Colonic mucosa (tissue), 4 donors: ENCODE measurements at regions not wholly inside any gene's neighbourhood (a gene's known extent, or its start where the extent isn't known, plus 50 kb on each side); places are given as distances from the start of the nearest gene placed in this dataset.

Source experiments
- DNase-seq: peaks from one replicate; pipeline ENCODE4 v3.0.0-alpha.2; 2020
- H3K27ac ChIP-seq: fragments of 200-600 bp; one replicate; pipeline ENCODE4 v1.8.0; 2021
- H3K27me3 ChIP-seq: fragments of 200-600 bp; one replicate; pipeline ENCODE4 v1.8.0; 2021
- H3K36me3 ChIP-seq: fragments of 200-600 bp; one replicate; pipeline ENCODE4 v1.8.0; 2021
- H3K4me1 ChIP-seq: fragments of 200-600 bp; one replicate; pipeline ENCODE4 v1.8.0; 2021; ENCODE audit warnings: mild to moderate bottlenecking
- H3K4me3 ChIP-seq: fragments of 200-600 bp; one replicate; pipeline ENCODE4 v1.8.0; 2021
- H3K9ac ChIP-seq, 2 donors: one replicate each; pipeline ENCODE4 v1.7.0; 2013; ENCODE audit warnings: control low read depth in 2 of 2, low read depth in 2 of 2, low read length in 2 of 2
- H3K9me3 ChIP-seq: fragments of 200-600 bp; one replicate; pipeline ENCODE4 v1.8.0; 2021
- CTCF ChIP-seq: fragments of 200-600 bp; IDR thresholded peaks from one replicate; pipeline ENCODE4 v1.8.0; 2022; ENCODE audit warnings: antibody characterized with exemption, mild to moderate bottlenecking
- intact Hi-C: fragments of 100-400 bp; cut with DNase I; formaldehyde crosslinking; loops from one replicate; pipeline ENCODE4 v1.14.1; 2022
- donor health status: healthy.
- donor health status: DM: no; HTN: no; CAD: no.
- donor health status: DM: no; HTN: no; CAD: no.

- Histone ChIP-seq H3K36me3 (no peaks in the 10 kb centered on the region), H3K9ac (no peak overlapping the region), H3K9me3 (no peaks in the 10 kb centered on the region), H3K4me3 (no peak overlapping the region), H3K27me3 (peaks cover 3% of the 10 kb centered on the region), H3K4me1 (no peaks in the 10 kb centered on the region), H3K27ac (no peak overlapping the region)
- intact Hi-C loops = no loop called here
- TF ChIP-seq CTCF = no peak
- no peak for DNase-seq
Measured at GRCh38 chr5:3122985-3123762, 371.7 kb upstream of the IRX2 start.

GRCh38 chr5:3122216-3122615 lies 370.7 kb upstream of the IRX2 start:
- intact Hi-C loops = no loop called here
- H3K27ac ChIP-seq = no peak overlapping the region

GRCh38 chr5:3121813-3122212 lies 370.3 kb upstream of the IRX2 start:
- no peak for DNase-seq
- intact Hi-C loops = no loop called here
- no peak overlapping the region for H3K4me3 ChIP-seq
- no peaks in the 10 kb centered on the region for H3K4me1 ChIP-seq
- TF ChIP-seq CTCF = no peak
- H3K36me3 ChIP-seq = no peaks in the 10 kb centered on the region
- H3K9ac ChIP-seq = no peak overlapping the region
- H3K27me3 ChIP-seq = peaks cover 3% of the 10 kb centered on the region
- H3K9me3 ChIP-seq = no peaks in the 10 kb centered on the region
- H3K27ac ChIP-seq = no peak overlapping the region

More at GRCh38 chr5:3122216-3122615, 370.7 kb upstream of the IRX2 start:
- no peak for DNase-seq
- H3K4me3 ChIP-seq = no peak overlapping the region
- no peak overlapping the region for H3K9ac ChIP-seq
- no peaks in the 10 kb centered on the region for H3K9me3 ChIP-seq
- H3K36me3 ChIP-seq = no peaks in the 10 kb centered on the region
- TF ChIP-seq CTCF = no peak
- H3K4me1 ChIP-seq = no peaks in the 10 kb centered on the region
- peaks cover 3% of the 10 kb centered on the region for H3K27me3 ChIP-seq

- no peak for TF ChIP-seq CTCF
- no peak overlapping the region for H3K9ac ChIP-seq
- H3K27ac ChIP-seq = no peak overlapping the region
- H3K36me3 ChIP-seq = no peaks in the 10 kb centered on the region
- no peaks in the 10 kb centered on the region for H3K4me1 ChIP-seq
- H3K4me3 ChIP-seq = no peak overlapping the region
- DNase-seq = no peak
- H3K9me3 ChIP-seq = no peaks in the 10 kb centered on the region
- intact Hi-C loops = no loop called here
- peaks cover 3% of the 10 kb centered on the region for H3K27me3 ChIP-seq
Measured at GRCh38 chr5:3120028-3120427, 368.6 kb upstream of the IRX2 start.

- Histone ChIP-seq H3K36me3 (no peaks in the 10 kb centered on the region), H3K9me3 (no peaks in the 10 kb centered on the region), H3K9ac (no peak overlapping the region), H3K27ac (no peak overlapping the region), H3K4me3 (no peak overlapping the region), H3K4me1 (no peaks in the 10 kb centered on the region), H3K27me3 (peaks cover 3% of the 10 kb centered on the region)
- DNase-seq = no peak
- no peak for TF ChIP-seq CTCF
- intact Hi-C loops = no loop called here
Measured at GRCh38 chr5:3119435-3119834, 368.0 kb upstream of the IRX2 start.
